DOHH2 (cell line): ENCODE measurements at regions not wholly inside any gene's neighbourhood (a gene's known extent, or its start where the extent isn't known, plus 50 kb on each side); places are given as distances from the start of the nearest gene placed in this dataset.
A peak's percentile ranks its signal among the peaks of the same experiment; 100 is the strongest.

Experiments
- H3F3A ChIP-seq: fragments of 200-600 bp; sonication (generic), shearing (Covaris generic); 2 replicates; pipeline ENCODE4 v1.6.0; 2016; ENCODE audit warnings: antibody characterized with exemption, mild to moderate bottlenecking; ENCODE audit not compliant: control insufficient read depth, insufficient read depth
- H3K27ac ChIP-seq: fragments of 200-600 bp; sonication (generic); 2 replicates; pipeline ENCODE4 v1.5.1; 2014; ENCODE audit warnings: low read depth, mild to moderate bottlenecking, low read length, moderate library complexity
- H3K27me3 ChIP-seq: fragments of 200-600 bp; sonication (generic); 2 replicates; pipeline ENCODE4 v1.6.1; 2014; ENCODE audit warnings: mild to moderate bottlenecking, low read length, mixed read lengths; ENCODE audit not compliant: control insufficient read depth
- H3K36me3 ChIP-seq: fragments of 200-600 bp; sonication (generic); 2 replicates; pipeline ENCODE4 v1.6.1; 2014; ENCODE audit warnings: mild to moderate bottlenecking, low read length, moderate library complexity, mixed read lengths; ENCODE audit not compliant: control insufficient read depth
- H3K4me1 ChIP-seq: fragments of 200-600 bp; sonication (generic); 2 replicates; pipeline ENCODE4 v1.6.1; 2014; ENCODE audit warnings: mild to moderate bottlenecking, low read length, mixed read lengths; ENCODE audit not compliant: control insufficient read depth
- H3K4me2 ChIP-seq: fragments of 200-600 bp; sonication (generic); 2 replicates; pipeline ENCODE4 v1.6.0; 2014; ENCODE audit warnings: mild to moderate bottlenecking, low read length, moderate library complexity
- H3K4me3 ChIP-seq: fragments of 200-600 bp; sonication (generic); 2 replicates; pipeline ENCODE4 v1.5.1; 2014; ENCODE audit warnings: mild to moderate bottlenecking, low read length, mixed read lengths
- H3K79me2 ChIP-seq: fragments of 200-600 bp; sonication (generic); 2 replicates; pipeline ENCODE4 v1.6.1; 2014; ENCODE audit warnings: mild to moderate bottlenecking, low read length, mixed read lengths; ENCODE audit not compliant: control insufficient read depth
- H3K9me2 ChIP-seq: fragments of 200-600 bp; sonication (generic); replicated peaks from 2 replicates; pipeline ENCODE4 v1.6.1; 2014; ENCODE audit warnings: mild to moderate bottlenecking, low read length, mixed read lengths; ENCODE audit not compliant: control insufficient read depth
- H3K9me3 ChIP-seq: fragments of 200-600 bp; sonication (generic); 2 replicates; pipeline ENCODE4 v1.6.1; 2014; ENCODE audit warnings: antibody characterized with exemption, low read length, mixed read lengths; ENCODE audit not compliant: control insufficient read depth, insufficient read depth
- H4K20me1 ChIP-seq: fragments of 200-600 bp; sonication (generic); 2 replicates; pipeline ENCODE4 v1.6.0; 2014; ENCODE audit warnings: low read depth, mild to moderate bottlenecking, antibody characterized with exemption, low read length, moderate library complexity; ENCODE audit not compliant: control insufficient read depth, insufficient read depth
- EZH2phosphoT487 ChIP-seq: fragments of 200-600 bp; sonication (generic); IDR thresholded peaks from 2 replicates; pipeline ENCODE4 v1.6.1; 2017; ENCODE audit warnings: borderline replicate concordance, mild to moderate bottlenecking, antibody characterized with exemption, low read length, moderate library complexity, mixed read lengths
- TF ChIP-seq, protein P1 (sequence below): fragments of 200-600 bp; sonication (generic); IDR thresholded peaks from one replicate; pipeline ENCODE4 v1.5.1; 2014; ENCODE audit warnings: antibody characterized with exemption, mild to moderate bottlenecking, low read depth, low read length; ENCODE audit not compliant: poor library complexity, severe bottlenecking

GRCh38 chr1:192730198-192730597 lies 78.6 kb upstream of the RGS2 start:
- Histone ChIP-seq H3K9me3 (no peaks in the 10 kb centered on the region), H3K79me2 (no peaks in the 10 kb centered on the region), H3K4me2 (peak overlapping the region; percentile 18; the same call in 1 of the 2 replicates), H3K27me3 (no peaks in the 10 kb centered on the region), H3K4me3 (no peak overlapping the region), H3K4me1 (peaks cover 11% of the 10 kb centered on the region), H4K20me1 (no peaks in the 10 kb centered on the region), H3F3A (no peaks in the 10 kb centered on the region), H3K27ac (no peak overlapping the region), H3K36me3 (no peaks in the 10 kb centered on the region), H3K9me2 (no peaks in the 10 kb centered on the region)
- TF ChIP-seq EZH2phosphoT487 = no peak
- TF ChIP-seq, protein P1, sequence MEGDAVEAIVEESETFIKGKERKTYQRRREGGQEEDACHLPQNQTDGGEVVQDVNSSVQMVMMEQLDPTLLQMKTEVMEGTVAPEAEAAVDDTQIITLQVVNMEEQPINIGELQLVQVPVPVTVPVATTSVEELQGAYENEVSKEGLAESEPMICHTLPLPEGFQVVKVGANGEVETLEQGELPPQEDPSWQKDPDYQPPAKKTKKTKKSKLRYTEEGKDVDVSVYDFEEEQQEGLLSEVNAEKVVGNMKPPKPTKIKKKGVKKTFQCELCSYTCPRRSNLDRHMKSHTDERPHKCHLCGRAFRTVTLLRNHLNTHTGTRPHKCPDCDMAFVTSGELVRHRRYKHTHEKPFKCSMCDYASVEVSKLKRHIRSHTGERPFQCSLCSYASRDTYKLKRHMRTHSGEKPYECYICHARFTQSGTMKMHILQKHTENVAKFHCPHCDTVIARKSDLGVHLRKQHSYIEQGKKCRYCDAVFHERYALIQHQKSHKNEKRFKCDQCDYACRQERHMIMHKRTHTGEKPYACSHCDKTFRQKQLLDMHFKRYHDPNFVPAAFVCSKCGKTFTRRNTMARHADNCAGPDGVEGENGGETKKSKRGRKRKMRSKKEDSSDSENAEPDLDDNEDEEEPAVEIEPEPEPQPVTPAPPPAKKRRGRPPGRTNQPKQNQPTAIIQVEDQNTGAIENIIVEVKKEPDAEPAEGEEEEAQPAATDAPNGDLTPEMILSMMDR = no peak

GRCh38 chr1:192732787-192733186 lies 76.1 kb upstream of the RGS2 start:
- no peaks in the 10 kb centered on the region for H3F3A ChIP-seq
- H3K79me2 ChIP-seq = no peaks in the 10 kb centered on the region
- H3K36me3 ChIP-seq = no peaks in the 10 kb centered on the region
- no peak overlapping the region for H3K4me2 ChIP-seq
- H4K20me1 ChIP-seq = no peaks in the 10 kb centered on the region
- H3K4me3 ChIP-seq = no peak overlapping the region
- H3K4me1 ChIP-seq = peaks cover 11% of the 10 kb centered on the region
- no peaks in the 10 kb centered on the region for H3K9me2 ChIP-seq
- no peak overlapping the region for H3K27ac ChIP-seq
- H3K27me3 ChIP-seq = no peaks in the 10 kb centered on the region
- H3K9me3 ChIP-seq = no peaks in the 10 kb centered on the region
- TF ChIP-seq, protein P1 = peak; percentile 36
- no peak for TF ChIP-seq EZH2phosphoT487

DNA sequence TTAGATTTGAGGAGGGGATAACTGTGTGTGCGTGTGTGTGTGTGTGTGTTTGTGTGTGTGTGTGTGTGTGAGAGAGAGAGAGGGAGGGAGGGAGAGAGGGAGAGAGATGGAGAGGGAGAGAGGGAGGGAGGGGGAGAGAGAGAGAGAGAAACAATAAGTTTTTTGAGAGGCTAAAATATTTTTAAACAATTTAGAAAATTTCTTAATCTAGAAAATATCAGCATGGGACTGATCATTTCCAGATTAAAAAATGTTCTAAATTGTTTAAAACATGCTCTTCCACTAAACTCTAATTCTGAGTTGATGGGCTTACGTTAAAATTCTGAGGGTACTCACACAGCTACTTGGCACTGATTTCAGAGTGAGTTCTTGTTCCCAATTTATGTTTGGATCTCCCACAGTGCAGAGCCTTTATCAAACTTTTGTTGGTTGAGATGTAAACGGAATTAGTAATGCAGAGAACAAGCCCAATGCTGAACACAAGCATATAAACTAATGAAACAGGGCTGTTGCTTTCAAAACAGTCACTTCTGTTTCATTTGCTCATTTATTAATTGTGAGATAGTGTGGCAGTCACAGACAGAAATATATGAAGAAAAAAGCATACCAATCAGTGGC lies 73.4 kb upstream of the RGS2 start:
- no peaks in the 10 kb centered on the region for H3K9me2 ChIP-seq
- H3K4me2 ChIP-seq = no peak overlapping the region
- H3K79me2 ChIP-seq = no peaks in the 10 kb centered on the region
- H4K20me1 ChIP-seq = no peaks in the 10 kb centered on the region
- H3K4me3 ChIP-seq = no peak overlapping the region
- no peak overlapping the region for H3K27ac ChIP-seq
- peaks cover 2% of the 10 kb centered on the region for H3K4me1 ChIP-seq
- H3F3A ChIP-seq = no peaks in the 10 kb centered on the region
- no peaks in the 10 kb centered on the region for H3K9me3 ChIP-seq
- H3K27me3 ChIP-seq = no peaks in the 10 kb centered on the region
- H3K36me3 ChIP-seq = no peaks in the 10 kb centered on the region
- TF ChIP-seq EZH2phosphoT487 = no peak
- TF ChIP-seq, protein P1 = no peak
